CD4-positive, alpha-beta T cell treated with Interferon gamma for 1 hour (primary cell): ENCODE measurements at regions not wholly inside any gene's neighbourhood (a gene's known extent, or its start where the extent isn't known, plus 50 kb on each side); places are given as distances from the start of the nearest gene placed in this dataset.
"Not testable (repeated sequence)": the region's sequence is repeated elsewhere in the genome, so short reads cannot be mapped to it uniquely, and the experiment has no call there.

Experiments used
- DNase-seq: peaks from one replicate; pipeline ENCODE4 v3.0.0-alpha.2; 2020

GRCh38 chr5:174528821-174529544 is 195.4 kb upstream of the MSX2 start:
- DNase-seq: no peak

GRCh38 chr5:174529925-174530681 is 194.3 kb upstream of the MSX2 start:
- no peak for DNase-seq

GRCh38 chr5:174531782-174532191 is 192.6 kb upstream of the MSX2 start:
- no peak for DNase-seq

GRCh38 chr5:174532455-174533453 is 191.6 kb upstream of the MSX2 start:
- DNase-seq: peak; percentile 58

GRCh38 chr5:174533751-174534241 is 190.6 kb upstream of the MSX2 start:
- DNase-seq: no peak

- DNase-seq: no peak
These were observed 188.7 kb upstream of the MSX2 start for GRCh38 chr5:174535669-174536068.

- not testable (repeated sequence) for DNase-seq
These were observed 184.6 kb upstream of the MSX2 start for GRCh38 chr5:174539823-174540222.

- DNase-seq: no peak
These were observed 182.3 kb upstream of the MSX2 start for GRCh38 chr5:174542037-174542436.

- DNase-seq: no peak
These were observed 181.9 kb upstream of the MSX2 start for GRCh38 chr5:174542471-174542870.

- no peak for DNase-seq
These were observed 178.5 kb upstream of the MSX2 start for GRCh38 chr5:174545926-174546325.

GRCh38 chr5:174547814-174548213 is 176.6 kb upstream of the MSX2 start:
- DNase-seq: no peak

- DNase-seq: no peak
These were observed 175.1 kb upstream of the MSX2 start for GRCh38 chr5:174549254-174549653.

- no peak for DNase-seq
These were observed 174.4 kb upstream of the MSX2 start for GRCh38 chr5:174550026-174550425.

- DNase-seq: no peak
These were observed 172.0 kb upstream of the MSX2 start for GRCh38 chr5:174552428-174552827.

- DNase-seq: no peak
These were observed 170.8 kb upstream of the MSX2 start for GRCh38 chr5:174553556-174553955.

GRCh38 chr5:174555726-174556125 is 168.7 kb upstream of the MSX2 start:
- DNase-seq: no peak

- no peak for DNase-seq
These were observed 167.6 kb upstream of the MSX2 start for GRCh38 chr5:174556756-174557155.

GRCh38 chr5:174558190-174558589 is 166.2 kb upstream of the MSX2 start:
- no peak for DNase-seq

- no peak for DNase-seq
These were observed 165.2 kb upstream of the MSX2 start for GRCh38 chr5:174559141-174559540.

- DNase-seq: no peak
These were observed 164.8 kb upstream of the MSX2 start for GRCh38 chr5:174559566-174560090.

- no peak for DNase-seq
These were observed 163.5 kb upstream of the MSX2 start for GRCh38 chr5:174560861-174561260.

- not testable (repeated sequence) for DNase-seq
These were observed 161.3 kb upstream of the MSX2 start for GRCh38 chr5:174563040-174563439.

- DNase-seq: no peak
These were observed 160.5 kb upstream of the MSX2 start for GRCh38 chr5:174563899-174564298.
